ENCODE measurements at regions not wholly inside any gene's neighbourhood (a gene's known extent, or its start where the extent isn't known, plus 50 kb on each side); places are given as distances from the start of the nearest gene placed in this dataset.

- no peak for TF ChIP-seq EZH2 (IDR thresholded peaks at IDR 0.05; ENCODE audit: borderline replicate concordance, low read depth, low read length, poor library complexity, severe bottlenecking)
- no peak for TF ChIP-seq CTCF (conservative IDR thresholded peaks at IDR 0.05; ENCODE audit: low read depth, low read length)
These were observed 752.6 kb upstream of the TMEFF2 start for GRCh38 chr2:192947352-192947751.
